Kidney (tissue), 13 donors: ENCODE measurements at regions not wholly inside any gene's neighbourhood (a gene's known extent, or its start where the extent isn't known, plus 50 kb on each side); places are given as distances from the start of the nearest gene placed in this dataset.
A peak's percentile ranks its signal among the peaks of the same experiment; 100 is the strongest.

Source experiments
- DNase-seq, 5 donors: peaks; one replicate each; pipeline ENCODE4 v3.0.0-alpha.2; 2013 to 2020
- FAIRE-seq: peaks from 2 replicates; lab custom pipeline; 2012; peaks lifted over from hg19 to GRCh38; lab: Jason Lieb, UNC
- H3K27ac ChIP-seq, 2 donors: one replicate each; pipeline ENCODE4 v1.7.0; 2013; ENCODE audit warnings: low read depth in 2 of 2, low read length in 2 of 2, inconsistent platforms in 1 of 2
- H3K27me3 ChIP-seq: one replicate; pipeline ENCODE4 v1.7.1; 2013; ENCODE audit warnings: low read length, inconsistent platforms; ENCODE audit not compliant: control insufficient read depth, insufficient read depth
- H3K36me3 ChIP-seq, 3 donors: one replicate each; pipeline versions ENCODE4 v1.7.0 to v1.7.1; 2013; ENCODE audit warnings: low read length in 3 of 3, control low read depth in 1 of 3, inconsistent platforms in 1 of 3; ENCODE audit not compliant: insufficient read depth in 3 of 3, control insufficient read depth in 2 of 3
- H3K4me1 ChIP-seq, 3 donors: one replicate each; pipeline versions ENCODE4 v1.7.0 to v1.7.1; 2013; ENCODE audit warnings: low read length in 3 of 3, inconsistent platforms in 1 of 3, low read depth in 1 of 3; ENCODE audit not compliant: control insufficient read depth in 2 of 3, insufficient read depth in 2 of 3
- H3K4me3 ChIP-seq, 3 donors: one replicate each; pipeline versions ENCODE4 v1.7.0 to v1.8.1; 2013; ENCODE audit warnings: low read length in 3 of 3, control low read depth in 1 of 3, inconsistent platforms in 1 of 3
- H3K9ac ChIP-seq, 3 donors: one replicate each; pipeline versions ENCODE4 v1.7.0 to v1.7.1; 2013; ENCODE audit warnings: low read length in 3 of 3, control low read depth in 1 of 3, inconsistent platforms in 1 of 3
- H3K9me3 ChIP-seq, 3 donors: one replicate each; pipeline versions ENCODE4 v1.7.0 to v1.7.1; 2013; ENCODE audit warnings: low read length in 3 of 3, control low read depth in 1 of 3, inconsistent platforms in 1 of 3; ENCODE audit not compliant: control insufficient read depth in 2 of 3, insufficient read depth in 1 of 3
- CTCF ChIP-seq: IDR thresholded peaks from 3 replicates; pipeline ENCODE4 v1.5.1; 2012; ENCODE audit warnings: mild to moderate bottlenecking, moderate library complexity, borderline replicate concordance; ENCODE audit not compliant: insufficient read depth; ENCODE audit errors: extremely low read depth
- intact Hi-C: fragments of 100-400 bp; cut with DNase I; formaldehyde crosslinking; loops from one replicate; pipeline ENCODE4 v1.11.1; 2022
- donor health status: control.
- donor health status: control.
- donor health status: control.
- donor health status: control.
- donor health status: control.
- donor health status: DM: yes; HTN: yes; CAD: no.
- donor health status: Normal renal cell carcinoma (clear cell type).

GRCh38 chr6:15077006-15077405 lies 168.9 kb upstream of the JARID2 start:
- intact Hi-C loops = no loop called here
- H3K27me3 ChIP-seq = no peaks in the 10 kb centered on the region

DNA sequence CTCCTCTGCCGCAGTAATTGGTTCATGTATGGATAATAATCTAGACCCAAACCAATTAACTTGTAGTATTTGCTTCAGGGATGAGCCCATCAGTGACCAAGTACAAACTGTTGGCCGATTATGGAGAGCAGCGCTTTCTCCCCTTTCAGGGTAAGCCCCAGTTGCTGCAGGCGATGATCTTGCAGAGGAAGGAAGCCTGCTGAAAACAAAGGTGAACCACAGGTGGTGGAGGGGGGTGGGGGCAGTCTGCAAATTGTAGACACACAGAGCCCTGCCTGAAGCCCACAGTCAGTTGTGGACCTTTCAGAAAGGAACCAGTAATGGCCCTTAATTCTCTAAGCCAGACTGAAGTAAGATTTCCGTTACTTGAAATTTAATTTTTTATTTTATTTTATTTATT lies 167.9 kb upstream of the JARID2 start:
- H3K9ac ChIP-seq = no peak overlapping the region
- TF ChIP-seq CTCF = no peak
- FAIRE-seq = no peak
- no peaks in the 10 kb centered on the region for H3K27me3 ChIP-seq
- no peak overlapping the region for H3K4me3 ChIP-seq
- no peak overlapping the region for H3K27ac ChIP-seq
- H3K4me1 ChIP-seq = no peaks in the 10 kb centered on the region
- no peaks in the 10 kb centered on the region for H3K36me3 ChIP-seq
- intact Hi-C loops = no loop called here
- no peak for DNase-seq
- H3K9me3 ChIP-seq = no peaks in the 10 kb centered on the region

More at GRCh38 chr6:15077006-15077405, 168.9 kb upstream of the JARID2 start:
- H3K9me3 ChIP-seq = no peaks in the 10 kb centered on the region
- DNase-seq (peak in 3 of 5 donors; percentile 52 to 63 (median 63)), FAIRE-seq (no peak)
- no peak overlapping the region for H3K4me3 ChIP-seq
- H3K27ac ChIP-seq = no peak overlapping the region
- H3K9ac ChIP-seq = no peak overlapping the region
- no peaks in the 10 kb centered on the region for H3K4me1 ChIP-seq
- TF ChIP-seq CTCF = no peak
- H3K36me3 ChIP-seq = no peaks in the 10 kb centered on the region

GRCh38 chr6:15079288-15079817 lies 166.5 kb upstream of the JARID2 start:
- DNase-seq (peak in 1 of 5 donors; percentile 40), FAIRE-seq (no peak)
- Histone ChIP-seq H3K36me3 (no peaks in the 10 kb centered on the region), H3K9me3 (no peaks in the 10 kb centered on the region), H3K4me3 (no peak overlapping the region), H3K9ac (no peak overlapping the region), H3K4me1 (no peaks in the 10 kb centered on the region), H3K27me3 (no peaks in the 10 kb centered on the region), H3K27ac (no peak overlapping the region)
- no peak for TF ChIP-seq CTCF
- intact Hi-C loops = no loop called here

GRCh38 chr6:15080895-15081294 lies 165.0 kb upstream of the JARID2 start:
- no peaks in the 10 kb centered on the region for H3K36me3 ChIP-seq
- H3K27me3 ChIP-seq = no peaks in the 10 kb centered on the region
- FAIRE-seq = no peak
- no peak for DNase-seq
- TF ChIP-seq CTCF = no peak
- H3K27ac ChIP-seq = no peak overlapping the region
- intact Hi-C loops = no loop called here
- no peaks in the 10 kb centered on the region for H3K4me1 ChIP-seq
- H3K9ac ChIP-seq = no peak overlapping the region
- H3K4me3 ChIP-seq = no peak overlapping the region
- H3K9me3 ChIP-seq = no peaks in the 10 kb centered on the region
